SH-SY5Y (cell line): ENCODE measurements at regions not wholly inside any gene's neighbourhood (a gene's known extent, or its start where the extent isn't known, plus 50 kb on each side); places are given as distances from the start of the nearest gene placed in this dataset.

Experiments
- GATA2 ChIP-seq: IDR thresholded peaks from 2 replicates; pipeline ENCODE4 v1.6.1; 2011; ENCODE audit warnings: mild to moderate bottlenecking, low read depth, low read length
- GATA3 ChIP-seq: IDR thresholded peaks from 2 replicates; pipeline ENCODE4 v1.6.1; 2011; ENCODE audit warnings: low read depth, mild to moderate bottlenecking, low read length, moderate library complexity

GRCh38 chr18:78527984-78528383 lies 451.6 kb upstream of the SALL3 start:
- TF ChIP-seq GATA3, result no peak
- no peak for TF ChIP-seq GATA2
